BJ (cell line): ENCODE measurements at regions not wholly inside any gene's neighbourhood (a gene's known extent, or its start where the extent isn't known, plus 50 kb on each side); places are given as distances from the start of the nearest gene placed in this dataset.

Source experiments
- CTCF ChIA-PET: fragments of 350-600 bp; formaldehyde crosslinking; extraction: SDS; loops from one replicate; lab custom pipeline; 2021; ENCODE audit warnings: antibody characterized with exemption, inconsistent platforms; lab: Yijun Ruan, JAX
- POLR2A ChIA-PET: fragments of 300-600 bp; sonication (Branson Sonifier 250); formaldehyde crosslinking; extraction: SDS; loops from one replicate; lab custom pipeline; 2021; ENCODE audit warnings: antibody characterized with exemption; lab: Charles Lee
- DNase-seq: peaks from one replicate; pipeline ENCODE4 v3.0.0-alpha.2; 2011; ENCODE audit warnings: low read depth
- H3K27me3 ChIP-seq: 2 replicates; pipeline ENCODE4 v1.6.0; 2011; ENCODE audit warnings: low read length; ENCODE audit not compliant: control insufficient read depth, insufficient read depth
- H3K36me3 ChIP-seq: 2 replicates; pipeline ENCODE4 v1.5.1; 2011; ENCODE audit warnings: low read length; ENCODE audit not compliant: control insufficient read depth, insufficient read depth
- H3K4me3 ChIP-seq: 2 replicates; pipeline ENCODE4 v1.5.1; 2011; ENCODE audit warnings: low read depth, mild to moderate bottlenecking, control low read depth, low read length
- TF ChIP-seq, protein P1 (sequence below): IDR thresholded peaks from 2 replicates; pipeline ENCODE4 v1.5.1; 2011; ENCODE audit warnings: low read depth, mild to moderate bottlenecking, control low read depth, inconsistent platforms, low read length, moderate library complexity; ENCODE audit not compliant: insufficient read depth

DNA sequence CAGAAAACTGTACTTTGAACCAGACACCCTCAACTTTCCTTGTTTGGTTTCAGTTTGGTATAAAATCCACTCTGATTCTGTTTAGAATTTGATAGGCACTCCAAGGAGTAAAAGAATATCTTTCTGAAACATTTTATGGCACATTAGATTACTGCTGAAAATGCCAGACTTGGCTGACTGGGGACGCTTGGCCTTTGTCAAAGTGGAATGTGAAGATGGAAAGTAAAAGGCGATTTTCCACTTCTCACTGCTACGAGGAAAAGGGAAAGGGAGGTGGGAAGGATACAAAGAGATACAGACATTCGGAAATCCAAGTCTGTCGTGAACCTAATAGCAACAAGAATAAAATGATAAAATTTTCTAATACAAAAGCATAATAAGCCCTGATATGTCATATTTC is 203.9 kb downstream of the DMRT2 start:
- no peaks in the 10 kb centered on the region for H3K36me3 ChIP-seq
- TF ChIP-seq, protein P1, sequence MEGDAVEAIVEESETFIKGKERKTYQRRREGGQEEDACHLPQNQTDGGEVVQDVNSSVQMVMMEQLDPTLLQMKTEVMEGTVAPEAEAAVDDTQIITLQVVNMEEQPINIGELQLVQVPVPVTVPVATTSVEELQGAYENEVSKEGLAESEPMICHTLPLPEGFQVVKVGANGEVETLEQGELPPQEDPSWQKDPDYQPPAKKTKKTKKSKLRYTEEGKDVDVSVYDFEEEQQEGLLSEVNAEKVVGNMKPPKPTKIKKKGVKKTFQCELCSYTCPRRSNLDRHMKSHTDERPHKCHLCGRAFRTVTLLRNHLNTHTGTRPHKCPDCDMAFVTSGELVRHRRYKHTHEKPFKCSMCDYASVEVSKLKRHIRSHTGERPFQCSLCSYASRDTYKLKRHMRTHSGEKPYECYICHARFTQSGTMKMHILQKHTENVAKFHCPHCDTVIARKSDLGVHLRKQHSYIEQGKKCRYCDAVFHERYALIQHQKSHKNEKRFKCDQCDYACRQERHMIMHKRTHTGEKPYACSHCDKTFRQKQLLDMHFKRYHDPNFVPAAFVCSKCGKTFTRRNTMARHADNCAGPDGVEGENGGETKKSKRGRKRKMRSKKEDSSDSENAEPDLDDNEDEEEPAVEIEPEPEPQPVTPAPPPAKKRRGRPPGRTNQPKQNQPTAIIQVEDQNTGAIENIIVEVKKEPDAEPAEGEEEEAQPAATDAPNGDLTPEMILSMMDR: no peak
- ChIA-PET CTCF (no interaction called here), POLR2A (no interaction called here)
- no peak for DNase-seq
- no peak overlapping the region for H3K4me3 ChIP-seq
- H3K27me3 ChIP-seq: no peaks in the 10 kb centered on the region

DNA sequence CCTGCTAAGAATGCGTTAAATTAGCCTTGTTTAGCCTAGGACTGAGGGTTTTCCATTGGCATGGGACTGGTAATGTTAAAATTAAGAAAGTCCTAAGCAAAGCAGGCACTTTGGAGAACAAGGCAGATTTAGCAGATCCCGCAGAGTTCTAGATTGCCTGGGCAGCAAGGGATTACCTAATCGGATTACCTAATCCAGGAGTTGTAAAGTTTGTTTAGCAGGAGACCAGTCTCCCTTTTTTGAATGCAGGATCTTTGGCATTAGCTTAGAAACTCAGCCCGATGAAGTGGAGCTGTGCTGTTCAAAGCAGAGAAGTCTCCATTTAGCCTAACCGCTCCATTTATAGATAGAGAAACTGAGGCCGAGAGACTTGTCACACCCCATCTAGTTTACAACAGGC is 206.0 kb downstream of the DMRT2 start:
- TF ChIP-seq, protein P1: no peak
- ChIA-PET POLR2A (no interaction called here), CTCF (no interaction called here)
- DNase-seq: no peak
- no peak overlapping the region for H3K4me3 ChIP-seq
- H3K36me3 ChIP-seq: no peaks in the 10 kb centered on the region
- H3K27me3 ChIP-seq: no peaks in the 10 kb centered on the region

DNA sequence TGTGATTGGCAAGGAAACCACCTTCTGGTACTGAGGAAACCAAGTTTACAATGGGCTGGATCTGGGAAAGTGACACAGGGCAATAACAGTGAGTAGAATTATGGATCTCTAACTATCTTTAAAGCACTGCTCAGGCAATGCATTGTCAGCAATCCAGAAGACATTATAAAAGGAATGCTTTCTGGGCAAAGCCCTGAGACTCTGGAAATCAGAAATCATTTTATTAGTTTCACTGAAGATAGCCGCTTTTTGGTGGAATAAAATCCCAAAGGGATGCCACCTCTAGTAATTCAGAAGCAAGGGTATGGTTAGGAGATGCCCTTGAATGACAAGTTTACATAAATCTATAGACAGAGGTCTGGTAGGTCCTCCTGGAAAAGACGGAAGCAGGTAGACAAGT is 211.1 kb downstream of the DMRT2 start:
- TF ChIP-seq, protein P1: no peak
- ChIA-PET POLR2A (no interaction called here), CTCF (no interaction called here)
- Histone ChIP-seq H3K27me3 (no peaks in the 10 kb centered on the region), H3K36me3 (no peaks in the 10 kb centered on the region), H3K4me3 (no peak overlapping the region)
- no peak for DNase-seq

DNA sequence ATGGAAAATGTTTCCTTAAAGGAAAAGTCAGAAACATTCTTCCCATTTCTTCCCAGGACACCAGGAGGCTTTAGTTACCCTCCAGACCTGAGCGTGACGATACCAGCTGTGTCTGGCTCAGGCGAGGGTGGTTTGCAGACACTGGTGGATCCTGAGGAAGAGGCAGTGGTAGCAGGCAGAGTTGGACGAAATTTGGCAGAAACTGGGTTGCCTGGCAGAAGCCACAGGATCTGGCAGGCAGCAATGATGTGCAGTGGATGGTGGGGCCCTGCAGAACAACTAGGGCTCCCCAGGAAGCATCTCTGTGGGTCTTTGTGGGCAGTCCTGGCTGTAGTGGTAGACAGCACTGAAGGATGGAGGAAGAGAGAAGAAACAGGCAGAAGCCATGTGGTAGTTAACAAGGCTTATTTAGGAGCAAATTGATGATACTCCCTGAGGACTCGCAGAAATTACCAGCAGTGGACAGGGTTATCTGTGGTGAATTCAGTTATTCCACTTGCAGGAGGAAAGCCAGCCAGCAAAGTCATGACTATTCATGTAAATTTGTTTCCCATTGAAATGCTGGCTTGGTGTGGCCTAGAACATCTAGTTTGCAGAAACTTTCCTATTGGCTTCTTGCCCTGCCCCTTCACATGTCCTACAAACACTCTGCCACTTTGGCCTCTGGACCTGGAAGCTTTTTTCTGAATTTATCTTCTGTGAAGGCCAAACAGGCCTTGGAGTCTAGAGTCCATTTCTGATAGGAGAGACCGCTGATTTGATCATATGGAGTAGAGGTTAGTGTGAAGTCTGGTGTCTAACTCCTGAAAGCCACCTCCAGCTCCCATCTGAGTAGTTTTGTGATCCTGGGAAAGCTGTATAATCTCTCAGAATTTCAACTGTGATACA is 212.0 kb downstream of the DMRT2 start:
- no peak for DNase-seq
- ChIA-PET POLR2A (no interaction called here), CTCF (no interaction called here)
- Histone ChIP-seq H3K36me3 (no peaks in the 10 kb centered on the region), H3K4me3 (no peak overlapping the region), H3K27me3 (no peaks in the 10 kb centered on the region)
- TF ChIP-seq, protein P1: no peak

DNA sequence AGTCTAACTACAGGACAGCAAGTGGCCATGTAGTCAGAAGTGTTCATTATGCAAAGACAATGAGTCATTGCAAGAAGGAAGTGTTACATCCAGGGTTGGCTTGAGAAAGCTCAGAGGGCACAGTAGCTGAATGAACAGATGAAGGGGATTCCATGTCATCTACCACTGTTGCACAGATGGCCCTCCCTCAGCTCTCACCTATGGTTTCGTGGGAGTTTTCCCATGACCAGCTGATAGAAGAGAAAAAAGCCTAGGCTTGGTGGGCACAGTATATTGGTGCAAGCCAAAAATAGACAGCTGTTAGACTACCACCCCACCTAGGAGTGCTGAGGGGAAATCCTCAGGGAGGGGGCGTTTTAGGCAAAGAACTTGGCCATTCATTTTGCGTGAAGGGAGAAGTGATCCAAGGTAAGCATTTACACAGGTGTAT is 217.0 kb downstream of the DMRT2 start:
- POLR2A ChIA-PET: no interaction called here
- CTCF ChIA-PET: no interaction called here
- no peak overlapping the region for H3K4me3 ChIP-seq
- TF ChIP-seq, protein P1: no peak
- no peaks in the 10 kb centered on the region for H3K27me3 ChIP-seq
- no peak for DNase-seq
- no peaks in the 10 kb centered on the region for H3K36me3 ChIP-seq
